Large intestine (tissue), 3 donors: ENCODE measurements at regions not wholly inside any gene's neighbourhood (a gene's known extent, or its start where the extent isn't known, plus 50 kb on each side); places are given as distances from the start of the nearest gene placed in this dataset.
"Not testable (repeated sequence)": the region's sequence is repeated elsewhere in the genome, so short reads cannot be mapped to it uniquely, and the experiment has no call there.

Source experiments
- DNase-seq, 2 donors: peaks; one replicate each; pipeline versions ENCODE4 v3.0.0 to v3.0.0-alpha.2; 2013
- H3K27ac ChIP-seq: one replicate; pipeline ENCODE4 v1.5.1; 2013; ENCODE audit warnings: low read length
- H3K27me3 ChIP-seq: 2 replicates; pipeline ENCODE4 v1.6.1; 2013; ENCODE audit warnings: low read length; ENCODE audit not compliant: control insufficient read depth, insufficient read depth
- H3K36me3 ChIP-seq: 2 replicates; pipeline ENCODE4 v1.6.1; 2013; ENCODE audit warnings: low read length; ENCODE audit not compliant: control insufficient read depth, insufficient read depth
- H3K4me1 ChIP-seq: one replicate; pipeline ENCODE4 v1.6.1; 2013; ENCODE audit warnings: low read length; ENCODE audit not compliant: control insufficient read depth, insufficient read depth
- H3K4me3 ChIP-seq: one replicate; pipeline ENCODE4 v1.5.1; 2013; ENCODE audit warnings: low read length
- H3K9me3 ChIP-seq: one replicate; pipeline ENCODE4 v1.6.1; 2013; ENCODE audit warnings: mild to moderate bottlenecking, low read depth, low read length, moderate library complexity; ENCODE audit not compliant: control insufficient read depth
- WGBS: methylation state at CpG from one replicate; pipeline ENCODE4 v1.1.5; 2013; ENCODE audit warnings: low lambda C conversion rate; ENCODE audit not compliant: insufficient coverage; 5-methylcytosine and 5-hydroxymethylcytosine counted together

DNA sequence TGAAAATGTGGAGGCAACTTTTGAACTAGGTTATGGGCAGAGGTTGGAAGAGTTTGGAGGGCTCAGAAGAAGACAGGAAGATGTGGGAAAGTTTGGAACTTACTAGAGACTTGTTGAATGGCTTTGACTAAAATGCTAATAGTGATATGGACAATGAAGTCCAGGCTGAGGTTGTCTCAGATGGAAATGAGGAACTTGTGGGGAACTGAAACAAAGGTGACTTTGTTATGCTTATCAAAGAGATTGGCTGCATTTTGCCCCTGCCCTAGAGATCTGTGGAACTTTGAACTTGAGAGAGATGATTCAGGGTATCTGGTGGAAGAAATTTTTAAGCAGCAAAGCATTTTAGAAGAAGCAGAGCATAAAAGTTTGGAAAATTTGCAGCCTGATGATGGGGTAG, 499.7 kb upstream of the ATP2B1 start:
- not testable (repeated sequence) for H3K36me3 ChIP-seq, H3K9me3 ChIP-seq, H3K4me3 ChIP-seq, H3K27ac ChIP-seq, DNase-seq, H3K4me1 ChIP-seq, H3K27me3 ChIP-seq

GRCh38 chr12:90207799-90208198, 499.2 kb upstream of the ATP2B1 start:
- H3K27ac ChIP-seq, result no peak overlapping the region
- no peaks in the 10 kb centered on the region for H3K27me3 ChIP-seq
- no peak for DNase-seq
- no peak overlapping the region for H3K4me3 ChIP-seq
- H3K9me3 ChIP-seq, result peaks cover 4% of the 10 kb centered on the region
- no peaks in the 10 kb centered on the region for H3K36me3 ChIP-seq
- H3K4me1 ChIP-seq, result no peaks in the 10 kb centered on the region
- 38% methylated on average over 1 of the region's 3 CpGs for WGBS

- no peak overlapping the region for H3K27ac ChIP-seq
- no peaks in the 10 kb centered on the region for H3K27me3 ChIP-seq
- no peaks in the 10 kb centered on the region for H3K36me3 ChIP-seq
- H3K4me1 ChIP-seq, result no peaks in the 10 kb centered on the region
- H3K4me3 ChIP-seq, result no peak overlapping the region
- WGBS, result 93% methylated on average over 2 of the region's 2 CpGs
- no peak for DNase-seq
- H3K9me3 ChIP-seq, result peaks cover 4% of the 10 kb centered on the region
These were observed 496.5 kb upstream of the ATP2B1 start for GRCh38 chr12:90205165-90205564.

DNA sequence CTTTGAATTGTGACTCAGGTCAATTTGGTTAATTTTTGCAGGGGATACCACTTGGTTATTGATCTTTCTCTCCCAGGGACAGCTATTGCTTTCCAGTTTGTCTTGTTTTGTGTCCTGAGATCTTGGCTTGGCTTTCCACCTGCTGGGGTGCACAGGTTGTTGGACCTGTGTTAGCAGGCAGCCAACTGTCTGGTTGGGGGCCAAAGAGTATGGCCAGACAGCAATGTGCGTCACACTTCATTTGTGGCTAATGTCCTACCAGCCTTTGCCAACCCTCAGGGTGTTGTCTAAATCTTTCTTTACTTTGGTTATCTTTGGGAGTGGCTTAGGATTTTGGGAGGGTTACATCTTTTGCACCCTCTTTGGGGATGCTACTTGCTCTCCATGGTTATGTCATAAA, 494.9 kb upstream of the ATP2B1 start:
- DNase-seq, result no peak
- Histone ChIP-seq H3K27me3 (no peaks in the 10 kb centered on the region), H3K4me1 (no peaks in the 10 kb centered on the region), H3K4me3 (no peak overlapping the region), H3K36me3 (no peaks in the 10 kb centered on the region), H3K27ac (no peak overlapping the region), H3K9me3 (no peaks in the 10 kb centered on the region)
- no CpG with 5 or more reads among the region's 1 CpG for WGBS

DNA sequence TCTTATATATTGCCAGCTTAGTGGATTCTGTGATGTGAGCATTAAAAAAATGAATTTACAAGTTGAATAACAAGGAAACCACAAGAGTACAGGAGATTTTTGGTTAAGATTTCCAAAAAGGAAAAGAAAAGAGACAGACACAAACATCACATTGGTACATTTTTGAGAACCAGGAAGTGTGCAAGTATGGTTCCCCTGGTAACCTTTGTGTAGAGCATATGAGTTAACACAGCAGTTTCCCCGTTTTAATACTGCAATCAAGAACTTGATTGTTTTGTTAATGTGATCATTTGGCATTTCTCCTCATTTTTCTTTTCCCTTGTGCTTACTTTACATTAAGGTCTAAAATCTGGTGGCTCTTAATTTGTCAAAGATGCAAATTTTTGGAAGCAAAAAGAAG, 490.4 kb upstream of the ATP2B1 start:
- H3K27ac ChIP-seq, result no peak overlapping the region
- no peaks in the 10 kb centered on the region for H3K4me1 ChIP-seq
- H3K4me3 ChIP-seq, result no peak overlapping the region
- H3K27me3 ChIP-seq, result no peaks in the 10 kb centered on the region
- no peak for DNase-seq
- H3K36me3 ChIP-seq, result no peaks in the 10 kb centered on the region
- H3K9me3 ChIP-seq, result no peaks in the 10 kb centered on the region
- WGBS, result 0% methylated on average over 1 of the region's 1 CpG

GRCh38 chr12:90193500-90193899, 484.9 kb upstream of the ATP2B1 start:
- WGBS, result 65% methylated on average over 2 of the region's 3 CpGs
- no peaks in the 10 kb centered on the region for H3K27me3 ChIP-seq
- no peak overlapping the region for H3K27ac ChIP-seq
- no peaks in the 10 kb centered on the region for H3K36me3 ChIP-seq
- H3K4me1 ChIP-seq, result no peaks in the 10 kb centered on the region
- H3K4me3 ChIP-seq, result no peak overlapping the region
- no peak for DNase-seq
- no peaks in the 10 kb centered on the region for H3K9me3 ChIP-seq

GRCh38 chr12:90188857-90189256, 480.2 kb upstream of the ATP2B1 start:
- H3K36me3 ChIP-seq, result no peaks in the 10 kb centered on the region
- no peak for DNase-seq
- H3K4me3 ChIP-seq, result no peak overlapping the region
- H3K27me3 ChIP-seq, result no peaks in the 10 kb centered on the region
- no CpG with 5 or more reads among the region's 2 CpGs for WGBS
- peaks cover 1% of the 10 kb centered on the region for H3K9me3 ChIP-seq
- no peaks in the 10 kb centered on the region for H3K4me1 ChIP-seq
- H3K27ac ChIP-seq, result no peak overlapping the region

DNA sequence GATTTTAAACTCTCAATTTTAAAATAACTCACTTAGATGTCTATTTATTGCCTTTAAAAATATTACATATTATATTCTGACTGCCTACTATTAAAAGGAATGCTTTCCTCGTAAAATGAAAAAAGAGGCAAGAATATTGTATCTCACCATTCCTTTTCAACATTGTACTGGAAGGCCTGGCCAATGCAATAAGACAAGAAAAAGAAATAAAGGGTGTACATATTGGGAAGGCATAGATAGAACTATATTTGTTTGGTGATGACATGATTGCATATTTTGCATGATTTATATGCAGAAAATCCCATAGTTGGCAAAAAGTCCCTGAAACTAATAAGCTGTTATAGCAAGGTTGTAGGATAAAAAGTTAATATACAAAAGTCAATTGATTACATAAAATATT, 474.6 kb upstream of the ATP2B1 start:
- 100% methylated on average over 1 of the region's 1 CpG for WGBS
- H3K27me3 ChIP-seq, result no peaks in the 10 kb centered on the region
- peaks cover 11% of the 10 kb centered on the region for H3K9me3 ChIP-seq

GRCh38 chr12:90181216-90181615, 472.6 kb upstream of the ATP2B1 start:
- no peak overlapping the region for H3K27ac ChIP-seq
- H3K4me1 ChIP-seq, result no peaks in the 10 kb centered on the region
- H3K4me3 ChIP-seq, result no peak overlapping the region
- H3K27me3 ChIP-seq, result no peaks in the 10 kb centered on the region
- no peaks in the 10 kb centered on the region for H3K36me3 ChIP-seq
- peaks cover 11% of the 10 kb centered on the region for H3K9me3 ChIP-seq
- no peak for DNase-seq
- no CpG with 5 or more reads among the region's 3 CpGs for WGBS

More for the DNA sequence above, 474.6 kb upstream of the ATP2B1 start:
- DNase-seq, result no peak
- Histone ChIP-seq H3K4me3 (no peak overlapping the region), H3K36me3 (no peaks in the 10 kb centered on the region), H3K27ac (no peak overlapping the region), H3K4me1 (no peaks in the 10 kb centered on the region)

DNA sequence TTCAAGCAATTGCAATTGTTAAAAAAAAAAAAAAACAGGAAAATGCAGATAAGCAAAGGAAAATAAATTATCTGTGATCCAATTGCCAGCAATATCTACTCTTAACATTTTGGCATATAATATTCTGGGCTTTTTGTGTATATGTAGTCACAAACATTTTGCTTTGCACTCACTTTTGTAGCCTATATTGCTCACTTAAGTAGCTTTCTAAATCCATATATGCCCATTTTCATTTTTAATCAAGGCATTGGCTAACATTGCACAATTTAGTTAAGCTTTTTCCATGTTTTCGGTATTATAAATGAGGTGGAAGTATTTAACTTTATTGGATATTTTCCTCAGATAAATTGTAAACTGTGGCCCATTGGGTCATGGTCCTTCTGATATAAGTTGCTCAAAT, 466.3 kb upstream of the ATP2B1 start:
- H3K4me1 ChIP-seq, result no peaks in the 10 kb centered on the region
- WGBS, result no CpG with 5 or more reads among the region's 1 CpG
- no peak overlapping the region for H3K4me3 ChIP-seq
- no peaks in the 10 kb centered on the region for H3K36me3 ChIP-seq
- DNase-seq, result no peak
- H3K27me3 ChIP-seq, result no peaks in the 10 kb centered on the region
- H3K27ac ChIP-seq, result no peak overlapping the region
- no peaks in the 10 kb centered on the region for H3K9me3 ChIP-seq

- Histone ChIP-seq H3K4me3 (no peak overlapping the region), H3K4me1 (no peaks in the 10 kb centered on the region), H3K27me3 (no peaks in the 10 kb centered on the region), H3K27ac (no peak overlapping the region), H3K36me3 (no peaks in the 10 kb centered on the region), H3K9me3 (no peaks in the 10 kb centered on the region)
- DNase-seq, result no peak
- no CpG with 5 or more reads among the region's 1 CpG for WGBS
These were observed 465.5 kb upstream of the ATP2B1 start for GRCh38 chr12:90174198-90174510.
